Sigmoid colon (tissue), 4 donors: ENCODE measurements at regions not wholly inside any gene's neighbourhood (a gene's known extent, or its start where the extent isn't known, plus 50 kb on each side); places are given as distances from the start of the nearest gene placed in this dataset.

Source experiments
- CTCF ChIP-seq, 4 experiments: fragments of 450-650 bp in 3 of 4; fragments of 200-600 bp in 1 of 4; IDR thresholded peaks; one replicate each; pipeline ENCODE4 v1.5.1; 2016 to 2019; ENCODE audit warnings: antibody characterized with exemption in 4 of 4, mild to moderate bottlenecking in 3 of 4, moderate library complexity in 2 of 4
- POLR2A ChIP-seq, 2 donors: fragments of 450-650 bp; IDR thresholded peaks; one replicate each; pipeline ENCODE4 v1.6.1; 2016; ENCODE audit warnings: antibody characterized with exemption in 2 of 2, mild to moderate bottlenecking in 2 of 2, moderate library complexity in 2 of 2
- POLR2AphosphoS5 ChIP-seq, 4 donors: sonication (generic); formaldehyde crosslinking; IDR thresholded peaks; one replicate each; pipeline ENCODE4 v1.6.1; 2017; ENCODE audit warnings: antibody characterized with exemption in 4 of 4

- TF ChIP-seq CTCF (IDR thresholded peaks at IDR 0.05) (no peak), POLR2AphosphoS5 (IDR thresholded peaks at IDR 0.05) (no peak), POLR2A (IDR thresholded peaks at IDR 0.05) (no peak)
Measured at GRCh38 chr18:59983506-59983905, 83.7 kb downstream of the PMAIP1 start.
